CD4-positive, alpha-beta memory T cell (primary cell): ENCODE measurements at regions not wholly inside any gene's neighbourhood (a gene's known extent, or its start where the extent isn't known, plus 50 kb on each side); places are given as distances from the start of the nearest gene placed in this dataset.

Source experiments
- CTCF ChIA-PET: fragments of 350-600 bp; sonication (Branson Sonifier 250); formaldehyde crosslinking; loops from one replicate; lab custom pipeline; 2021; ENCODE audit warnings: inconsistent platforms; ENCODE audit not compliant: partially characterized antibody; lab: Charles Lee
- POLR2A ChIA-PET: fragments of 350-600 bp; sonication (Branson Sonifier 250); formaldehyde crosslinking; loops from one replicate; lab custom pipeline; 2021; ENCODE audit not compliant: partially characterized antibody; lab: Charles Lee
- DNase-seq, 5 donors: peaks; one replicate each; pipeline versions ENCODE4 v3.0.0 to v3.0.0-alpha.2; 2020 to 2022; ENCODE audit warnings: mixed read lengths in 1 of 5
- H3K27ac ChIP-seq: one replicate; pipeline ENCODE4 v1.7.0; 2013; ENCODE audit warnings: low read depth, low read length
- H3K27me3 ChIP-seq: 2 replicates; pipeline ENCODE4 v1.7.0; 2013; ENCODE audit warnings: mild to moderate bottlenecking, low read length, moderate library complexity; ENCODE audit not compliant: insufficient read depth
- H3K36me3 ChIP-seq: 2 replicates; pipeline ENCODE4 v1.7.0; 2013; ENCODE audit warnings: mild to moderate bottlenecking, low read length, moderate library complexity; ENCODE audit not compliant: insufficient read depth
- H3K4me1 ChIP-seq: 2 replicates; pipeline ENCODE4 v1.7.0; 2013; ENCODE audit warnings: mild to moderate bottlenecking, low read length, moderate library complexity; ENCODE audit not compliant: insufficient read depth
- H3K4me3 ChIP-seq, 2 donors: one replicate each; pipeline ENCODE4 v1.7.0; 2013; ENCODE audit warnings: low read length in 2 of 2, mild to moderate bottlenecking in 1 of 2
- H3K9me3 ChIP-seq, 2 donors: one replicate each; pipeline ENCODE4 v1.7.0; 2013; ENCODE audit warnings: low read length in 2 of 2, control low read depth in 1 of 2; ENCODE audit not compliant: control insufficient read depth in 1 of 2
- H3K27ac Mint-ChIP-seq, 7 donors: one replicate each; pipeline ENCODE4 v1.8.0; 2020 to 2021; ENCODE audit warnings: mixed read lengths in 7 of 7, mild to moderate bottlenecking in 6 of 7, inconsistent platforms in 3 of 7, moderate library complexity in 3 of 7
- H3K27me3 Mint-ChIP-seq, 2 donors: one replicate each; pipeline ENCODE4 v1.8.0; 2020 to 2021; ENCODE audit warnings: mixed read lengths in 2 of 2
- H3K36me3 Mint-ChIP-seq, 2 donors: one replicate each; pipeline ENCODE4 v1.8.0; 2020 to 2021; ENCODE audit warnings: mixed read lengths in 2 of 2, inconsistent platforms in 1 of 2, mild to moderate bottlenecking in 1 of 2
- H3K4me1 Mint-ChIP-seq, 4 donors: one replicate each; pipeline ENCODE4 v1.8.0; 2020 to 2021; ENCODE audit warnings: mixed read lengths in 4 of 4, mild to moderate bottlenecking in 1 of 4
- H3K4me3 Mint-ChIP-seq, 8 donors: one replicate each; pipeline ENCODE4 v1.8.0; 2020 to 2021; ENCODE audit warnings: mixed read lengths in 8 of 8, mild to moderate bottlenecking in 7 of 8, moderate library complexity in 6 of 8, inconsistent platforms in 3 of 8
- H3K9me3 Mint-ChIP-seq, 8 donors: one replicate each; pipeline ENCODE4 v1.8.0; 2020 to 2021; ENCODE audit warnings: mixed read lengths in 8 of 8, mild to moderate bottlenecking in 5 of 8, inconsistent platforms in 3 of 8, moderate library complexity in 1 of 8
- intact Hi-C: fragments of 100-400 bp; cut with micrococcal nuclease; formaldehyde crosslinking; loops from one replicate; pipeline ENCODE4 v1.15.1; 2023

DNA sequence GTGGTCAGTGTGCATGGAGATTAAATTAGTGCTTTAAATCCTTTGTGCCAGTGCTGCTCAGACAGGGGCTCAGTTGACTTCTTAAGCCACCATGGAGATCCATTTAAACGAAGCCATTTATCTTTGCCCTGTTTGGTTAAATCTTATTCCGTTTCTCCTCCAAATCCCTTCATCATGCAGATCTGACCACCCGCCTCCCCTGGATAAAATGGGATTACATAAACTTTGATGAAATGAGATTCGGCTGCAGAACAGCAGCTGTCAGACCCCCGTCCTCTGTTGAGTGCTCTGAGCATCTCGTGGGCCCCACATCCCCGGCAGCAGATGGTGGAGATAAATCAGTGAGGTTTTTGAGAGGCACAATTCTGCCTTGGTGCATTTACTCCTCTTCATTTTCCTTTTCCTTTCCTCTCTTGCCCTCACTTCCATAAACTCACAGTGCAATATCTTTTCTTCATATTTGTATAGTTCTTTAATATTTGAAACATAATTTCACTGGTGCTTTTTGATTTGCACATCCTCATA is 84.4 kb upstream of the TWIST2 start:
- no peak overlapping the region for H3K27ac Mint-ChIP-seq
- H3K4me1 ChIP-seq: no peaks in the 10 kb centered on the region

GRCh38 chr2:238765590-238765989 is 82.3 kb upstream of the TWIST2 start:
- H3K4me1 Mint-ChIP-seq: no peaks in the 10 kb centered on the region
- peaks cover 11 to 20% of the 10 kb centered on the region in 2 donors for H3K27me3 Mint-ChIP-seq
- intact Hi-C loops: no loop called here
- DNase-seq: no peak
- ChIA-PET POLR2A (no interaction called here), CTCF (no interaction called here)
- H3K36me3 ChIP-seq: no peaks in the 10 kb centered on the region
- no peaks in the 10 kb centered on the region for H3K4me1 ChIP-seq
- peaks cover 4% of the 10 kb centered on the region for H3K27me3 ChIP-seq
- no peaks in the 10 kb centered on the region for H3K36me3 Mint-ChIP-seq
- no peaks in the 10 kb centered on the region for H3K9me3 ChIP-seq
- no peak overlapping the region for H3K27ac Mint-ChIP-seq
- peaks cover 0 to 4% (median 0%) of the 10 kb centered on the region in 8 donors for H3K9me3 Mint-ChIP-seq
- H3K4me3 Mint-ChIP-seq: no peak overlapping the region
- H3K27ac ChIP-seq: no peak overlapping the region
- H3K4me3 ChIP-seq: no peak overlapping the region

More for the DNA sequence above, 84.4 kb upstream of the TWIST2 start:
- DNase-seq: no peak
- no peak overlapping the region for H3K4me3 Mint-ChIP-seq
- intact Hi-C loops: no loop called here
- Histone ChIP-seq H3K4me3 (no peak overlapping the region), H3K36me3 (no peaks in the 10 kb centered on the region), H3K27me3 (no peaks in the 10 kb centered on the region), H3K27ac (no peak overlapping the region), H3K9me3 (no peaks in the 10 kb centered on the region)
- no peaks in the 10 kb centered on the region for H3K4me1 Mint-ChIP-seq
- ChIA-PET POLR2A (no interaction called here), CTCF (no interaction called here)
- no peaks in the 10 kb centered on the region for H3K36me3 Mint-ChIP-seq
- peaks cover 0 to 4% (median 0%) of the 10 kb centered on the region in 8 donors for H3K9me3 Mint-ChIP-seq
- peaks cover 11 to 24% of the 10 kb centered on the region in 2 donors for H3K27me3 Mint-ChIP-seq

- H3K27ac Mint-ChIP-seq: no peak overlapping the region
- Histone ChIP-seq H3K27ac (no peak overlapping the region), H3K4me1 (no peaks in the 10 kb centered on the region), H3K27me3 (peaks cover 4% of the 10 kb centered on the region), H3K36me3 (no peaks in the 10 kb centered on the region), H3K4me3 (no peak overlapping the region), H3K9me3 (no peaks in the 10 kb centered on the region)
- no peak for DNase-seq
- peaks cover 0 to 4% (median 0%) of the 10 kb centered on the region in 8 donors for H3K9me3 Mint-ChIP-seq
- no peaks in the 10 kb centered on the region for H3K36me3 Mint-ChIP-seq
- intact Hi-C loops: no loop called here
- ChIA-PET POLR2A (no interaction called here), CTCF (no interaction called here)
- H3K4me1 Mint-ChIP-seq: peaks cover 0 to 4% (median 2%) of the 10 kb centered on the region in 4 donors
- H3K27me3 Mint-ChIP-seq: peaks cover 19 to 25% of the 10 kb centered on the region in 2 donors
- H3K4me3 Mint-ChIP-seq: no peak overlapping the region
These were observed 76.7 kb upstream of the TWIST2 start for GRCh38 chr2:238771218-238771617.

DNA sequence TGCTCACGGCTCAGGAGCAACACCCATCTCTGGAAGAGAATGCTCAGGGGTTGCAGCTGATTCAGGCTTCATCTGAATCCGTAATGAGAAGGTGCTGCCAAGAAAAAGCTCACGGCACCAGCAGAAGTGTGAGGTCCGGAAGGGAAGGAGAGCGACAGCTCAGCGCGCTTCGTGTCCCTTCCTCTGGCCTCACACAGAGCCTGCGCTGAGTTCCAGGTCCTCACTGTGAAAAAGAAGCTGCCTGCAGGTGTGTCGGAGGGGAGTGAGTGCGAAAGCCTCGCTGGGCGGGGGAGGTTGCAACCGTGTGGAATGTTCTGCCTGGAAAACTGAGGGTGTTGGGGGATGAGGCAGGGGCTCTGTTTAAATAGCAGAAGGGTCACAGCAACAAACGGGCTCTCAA is 76.2 kb upstream of the TWIST2 start:
- CTCF ChIA-PET: no interaction called here
- Histone ChIP-seq H3K9me3 (no peaks in the 10 kb centered on the region), H3K27me3 (peaks cover 4% of the 10 kb centered on the region), H3K27ac (no peak overlapping the region), H3K4me3 (no peak overlapping the region), H3K4me1 (no peaks in the 10 kb centered on the region), H3K36me3 (no peaks in the 10 kb centered on the region)
- Mint-ChIP-seq H3K27ac (no peak overlapping the region), H3K9me3 (peaks cover 0 to 4% (median 0%) of the 10 kb centered on the region in 8 donors), H3K4me1 (peaks cover 0 to 4% (median 3%) of the 10 kb centered on the region in 4 donors), H3K27me3 (peaks cover 19 to 24% of the 10 kb centered on the region in 2 donors), H3K36me3 (no peaks in the 10 kb centered on the region), H3K4me3 (no peak overlapping the region)
- POLR2A ChIA-PET: no interaction called here
- DNase-seq: no peak
- intact Hi-C loops: no loop called here

DNA sequence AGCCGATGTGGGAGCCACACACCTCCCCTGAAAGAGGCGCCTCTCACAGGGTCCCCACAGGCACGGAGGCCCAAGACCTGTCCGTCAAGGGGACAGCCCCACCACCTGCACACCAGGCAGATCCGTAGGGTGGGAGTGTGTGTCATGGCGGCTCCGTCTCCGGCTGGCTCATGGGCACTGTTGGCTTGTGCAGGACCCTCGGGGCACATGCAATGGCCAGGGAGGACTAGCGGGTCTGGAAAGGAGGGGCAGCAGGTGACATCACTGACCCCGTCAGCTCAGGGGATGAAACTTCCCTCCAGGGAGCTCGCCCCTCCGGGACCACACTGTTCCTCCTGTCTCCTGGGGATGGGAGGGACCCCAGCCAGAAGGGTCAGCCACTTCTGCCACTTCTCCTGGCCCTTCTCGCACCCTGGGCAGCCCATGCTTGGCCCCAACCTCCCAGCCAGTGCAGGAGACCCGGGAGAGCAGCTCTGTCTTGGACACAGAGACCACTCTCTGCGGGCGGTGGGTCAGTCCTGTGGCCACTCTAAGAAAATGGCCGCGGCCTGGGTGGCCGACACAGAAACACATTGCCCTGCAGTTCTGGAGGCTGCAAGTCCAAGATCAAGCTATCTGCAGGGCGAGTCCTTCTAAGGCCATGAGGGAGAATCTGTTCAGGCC is 75.1 kb upstream of the TWIST2 start:
- ChIA-PET POLR2A (no interaction called here), CTCF (no interaction called here)
- intact Hi-C loops: no loop called here
- Histone ChIP-seq H3K27ac (no peak overlapping the region), H3K4me3 (no peak overlapping the region), H3K27me3 (peaks cover 4% of the 10 kb centered on the region), H3K36me3 (no peaks in the 10 kb centered on the region), H3K4me1 (peaks cover 4% of the 10 kb centered on the region), H3K9me3 (no peaks in the 10 kb centered on the region)
- H3K4me3 Mint-ChIP-seq: no peak overlapping the region
- peaks cover 17 to 24% of the 10 kb centered on the region in 2 donors for H3K27me3 Mint-ChIP-seq
- H3K9me3 Mint-ChIP-seq: peaks cover 0 to 4% (median 0%) of the 10 kb centered on the region in 8 donors
- H3K36me3 Mint-ChIP-seq: no peaks in the 10 kb centered on the region
- peaks cover 0 to 4% (median 3%) of the 10 kb centered on the region in 4 donors for H3K4me1 Mint-ChIP-seq
- no peak overlapping the region for H3K27ac Mint-ChIP-seq
- peak in 1 of 5 donors; percentile 29 for DNase-seq

DNA sequence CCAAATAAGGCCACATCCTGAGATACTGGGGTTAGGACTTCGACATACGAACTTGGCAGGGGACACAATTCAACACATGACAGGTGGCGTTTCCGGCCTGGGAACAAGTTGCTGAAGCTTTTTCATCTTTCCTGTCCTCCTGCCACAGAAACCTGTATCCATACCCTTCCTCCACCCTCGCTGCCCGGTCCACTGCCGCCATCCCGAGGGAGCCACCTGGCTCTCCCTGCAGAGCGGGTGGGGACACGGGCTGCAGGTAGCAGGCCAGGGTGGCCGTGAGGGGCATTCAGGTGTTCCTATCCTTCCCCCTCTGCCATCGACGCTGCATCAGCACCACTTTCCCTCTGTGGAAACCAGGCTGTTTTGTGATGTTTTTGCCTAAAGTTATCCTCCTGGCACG is 74.4 kb upstream of the TWIST2 start:
- Histone ChIP-seq H3K4me1 (peaks cover 4% of the 10 kb centered on the region), H3K9me3 (no peaks in the 10 kb centered on the region), H3K4me3 (no peak overlapping the region), H3K27ac (no peak overlapping the region), H3K36me3 (no peaks in the 10 kb centered on the region), H3K27me3 (peaks cover 4% of the 10 kb centered on the region)
- intact Hi-C loops: no loop called here
- Mint-ChIP-seq H3K27me3 (peaks cover 17 to 24% of the 10 kb centered on the region in 2 donors), H3K9me3 (peaks cover 0 to 4% (median 0%) of the 10 kb centered on the region in 8 donors), H3K4me3 (no peak overlapping the region), H3K27ac (no peak overlapping the region), H3K36me3 (no peaks in the 10 kb centered on the region), H3K4me1 (peaks cover 0 to 4% (median 3%) of the 10 kb centered on the region in 4 donors)
- ChIA-PET CTCF (no interaction called here), POLR2A (no interaction called here)
- DNase-seq: no peak

- DNase-seq: no peak
- Mint-ChIP-seq H3K9me3 (peaks cover 0 to 4% (median 0%) of the 10 kb centered on the region in 8 donors), H3K4me3 (no peak overlapping the region), H3K27me3 (peaks cover 14 to 24% of the 10 kb centered on the region in 2 donors), H3K4me1 (peaks cover 0 to 4% (median 3%) of the 10 kb centered on the region in 4 donors), H3K27ac (no peak overlapping the region), H3K36me3 (no peaks in the 10 kb centered on the region)
- no peak overlapping the region for H3K4me3 ChIP-seq
- peaks cover 4% of the 10 kb centered on the region for H3K4me1 ChIP-seq
- no peaks in the 10 kb centered on the region for H3K27me3 ChIP-seq
- intact Hi-C loops: no loop called here
- no peak overlapping the region for H3K27ac ChIP-seq
- H3K9me3 ChIP-seq: no peaks in the 10 kb centered on the region
- CTCF ChIA-PET: no interaction called here
- POLR2A ChIA-PET: no interaction called here
- no peaks in the 10 kb centered on the region for H3K36me3 ChIP-seq
These were observed 73.8 kb upstream of the TWIST2 start for GRCh38 chr2:238774071-238774470.
